Ammon's horn (tissue), 1 donor: ENCODE measurements at regions not wholly inside any gene's neighbourhood (a gene's known extent, or its start where the extent isn't known, plus 50 kb on each side); places are given as distances from the start of the nearest gene placed in this dataset.
A peak's percentile ranks its signal among the peaks of the same experiment; 100 is the strongest.

Experiments used
- DNase-seq: peaks from one replicate; pipeline ENCODE4 v3.0.0-alpha.2; 2016; ENCODE audit warnings: low spot score

- DNase-seq, result no peak
Observed at GRCh38 chr10:118175148-118175547, 128.4 kb upstream of the RAB11FIP2 start.

DNA sequence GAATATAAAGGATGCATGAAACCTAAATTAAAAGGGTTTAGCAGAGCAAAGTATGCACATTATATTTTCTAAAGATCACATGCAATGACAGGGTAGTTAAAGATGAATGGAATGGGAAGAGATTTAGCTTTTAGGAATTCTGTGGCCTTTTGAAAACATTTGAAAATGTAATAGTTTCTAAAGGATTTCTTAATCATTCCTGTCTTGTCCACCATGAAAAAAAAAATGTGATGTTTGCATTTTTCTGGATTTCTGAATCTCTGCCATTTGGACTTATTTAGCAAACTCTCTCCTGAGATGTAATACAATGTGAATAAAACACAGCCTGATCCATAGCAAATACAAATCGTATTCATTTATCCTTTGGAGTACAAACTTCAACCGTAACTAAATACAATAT is 126.6 kb upstream of the RAB11FIP2 start:
- DNase-seq, result no peak

- no peak for DNase-seq
Observed at GRCh38 chr10:118171861-118172260, 125.1 kb upstream of the RAB11FIP2 start.

GRCh38 chr10:118167056-118167700 is 120.4 kb upstream of the RAB11FIP2 start:
- no peak for DNase-seq

DNA sequence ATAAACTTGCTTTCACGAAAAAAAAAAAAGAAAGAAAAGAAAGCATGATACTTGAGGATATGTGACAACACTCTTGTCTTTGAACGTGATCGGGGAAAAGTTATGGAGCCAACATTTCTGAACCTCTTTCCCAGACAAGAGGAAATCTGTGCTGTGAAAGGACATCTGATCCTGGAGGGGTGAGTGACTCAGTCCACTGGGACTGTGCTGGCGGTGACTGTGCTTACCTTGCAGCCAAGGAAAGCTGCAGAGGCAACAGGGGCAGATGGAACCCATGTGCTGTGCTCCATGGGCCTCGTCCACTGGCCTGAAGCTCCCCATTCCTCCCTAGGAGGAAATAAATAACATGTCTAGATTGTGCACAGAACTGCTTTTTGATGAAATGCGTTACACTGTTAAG is 116.5 kb upstream of the RAB11FIP2 start:
- no peak for DNase-seq

- DNase-seq, result no peak
Observed at GRCh38 chr10:118161461-118162246, 114.9 kb upstream of the RAB11FIP2 start.

GRCh38 chr10:118153287-118153686 is 106.5 kb upstream of the RAB11FIP2 start:
- DNase-seq, result no peak

- DNase-seq, result no peak
Observed at GRCh38 chr10:118151461-118151860, 104.7 kb upstream of the RAB11FIP2 start.

GRCh38 chr10:118148247-118148646 is 101.5 kb upstream of the RAB11FIP2 start:
- no peak for DNase-seq

- DNase-seq, result no peak
Observed at GRCh38 chr10:118145256-118145655, 98.5 kb upstream of the RAB11FIP2 start.

GRCh38 chr10:118141471-118141870 is 94.7 kb upstream of the RAB11FIP2 start:
- no peak for DNase-seq

- no peak for DNase-seq
Observed at GRCh38 chr10:118139321-118139720, 92.6 kb upstream of the RAB11FIP2 start.

DNA sequence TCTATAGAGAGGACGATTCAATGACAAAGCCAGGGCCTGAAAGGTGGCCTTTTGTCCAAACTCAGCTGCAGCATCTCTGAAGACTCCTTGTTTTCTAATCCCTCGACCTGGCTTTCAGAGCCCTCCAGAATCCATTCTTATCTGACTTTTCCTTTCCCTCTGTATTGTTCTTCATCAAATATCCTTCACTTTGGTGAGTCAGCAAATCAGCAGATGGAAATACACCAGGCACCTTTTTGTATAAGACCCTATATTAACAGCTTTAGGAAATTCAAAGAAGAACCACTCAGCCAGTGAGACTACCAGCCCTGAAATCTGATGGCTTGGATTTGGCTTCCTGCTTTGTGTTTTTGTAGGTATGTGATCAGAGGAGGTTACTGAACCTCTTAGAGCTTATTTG is 81.9 kb upstream of the RAB11FIP2 start:
- no peak for DNase-seq

- DNase-seq, result no peak
Observed at GRCh38 chr10:118118716-118119115, 72.0 kb upstream of the RAB11FIP2 start.

DNA sequence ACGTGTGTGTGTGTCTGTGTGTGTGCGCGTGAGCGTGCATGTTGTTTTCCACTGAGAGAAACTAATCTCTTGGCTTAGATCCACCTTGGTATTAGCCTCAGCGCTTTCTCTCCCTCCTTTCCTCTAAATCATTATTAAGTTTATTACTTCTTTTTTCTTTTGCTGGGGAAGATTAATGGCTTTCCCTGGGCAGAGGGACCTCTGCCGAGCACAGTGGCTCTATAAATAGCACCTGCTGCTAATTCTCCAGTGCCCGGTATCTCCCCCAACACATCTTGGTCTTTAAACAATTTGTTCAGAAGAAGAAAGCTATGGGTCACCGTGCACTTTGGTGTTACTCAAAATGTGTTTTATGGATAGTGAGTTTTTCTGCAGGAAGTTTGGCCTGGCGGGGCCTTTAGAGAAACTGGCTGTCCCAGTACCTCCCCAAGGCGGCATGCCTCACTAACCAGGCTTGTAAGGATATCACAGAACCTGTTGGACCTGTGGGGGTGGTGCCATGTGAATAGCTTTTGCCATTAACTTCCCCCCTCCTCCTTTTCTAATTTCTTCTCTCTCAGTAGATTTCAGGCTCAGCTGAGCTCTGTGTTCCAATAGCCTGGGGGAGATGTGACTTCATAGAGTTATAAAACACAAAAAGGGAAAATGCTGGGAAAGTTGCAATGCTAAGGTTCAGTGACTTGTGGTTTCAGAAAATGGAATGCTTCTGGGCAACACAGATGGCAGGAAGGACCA is 70.1 kb upstream of the RAB11FIP2 start:
- no peak for DNase-seq

DNA sequence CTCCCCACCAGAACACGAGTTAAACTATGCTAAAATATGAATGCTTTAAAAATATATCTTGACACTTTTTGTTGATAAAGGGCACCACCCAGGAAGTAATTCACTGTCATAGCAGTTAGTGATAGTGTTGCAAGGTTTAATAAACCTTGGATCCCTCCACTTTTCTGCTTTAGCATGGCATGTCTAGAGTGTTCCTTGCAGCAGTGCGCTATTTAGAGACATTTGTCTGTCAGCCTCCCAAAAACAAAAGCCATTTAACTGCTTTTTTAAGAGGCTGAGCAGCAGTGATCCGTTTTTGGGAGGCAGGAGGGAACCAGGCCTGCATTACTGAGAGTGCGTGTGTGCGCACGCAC is 69.6 kb upstream of the RAB11FIP2 start:
- DNase-seq, result no peak

GRCh38 chr10:118115701-118116100 is 69.0 kb upstream of the RAB11FIP2 start:
- peak; percentile 18 for DNase-seq

GRCh38 chr10:118114992-118115391 is 68.3 kb upstream of the RAB11FIP2 start:
- DNase-seq, result no peak

DNA sequence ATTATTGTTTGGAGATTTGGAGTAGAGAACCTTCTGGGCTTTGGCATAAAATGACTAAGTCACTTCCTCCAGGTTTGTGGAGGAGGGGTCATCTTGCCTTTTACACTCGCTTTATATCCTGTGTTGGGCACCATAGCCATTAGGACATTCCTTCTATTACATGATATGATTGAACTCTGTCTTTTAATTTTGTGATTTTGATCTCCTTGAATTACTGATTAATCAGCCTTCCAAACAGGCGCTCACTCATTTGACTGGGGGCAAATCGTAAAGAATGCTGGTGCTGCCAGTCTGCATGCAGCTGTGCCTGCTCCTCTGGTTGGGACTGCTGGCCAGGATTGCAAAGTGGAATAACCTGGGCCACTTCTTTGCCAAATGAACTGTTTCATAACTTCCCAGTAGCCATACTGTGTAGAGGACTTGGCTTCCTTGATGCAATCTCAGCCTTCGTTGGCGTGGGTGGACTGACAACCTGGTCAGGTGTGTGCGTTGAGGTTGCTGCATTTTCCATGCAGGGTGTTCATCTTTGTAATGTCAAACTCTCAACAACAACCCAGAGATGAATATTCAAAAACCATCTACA is 65.9 kb upstream of the RAB11FIP2 start:
- no peak for DNase-seq

GRCh38 chr10:118110750-118111149 is 64.0 kb upstream of the RAB11FIP2 start:
- DNase-seq, result no peak

- peak; percentile 16 for DNase-seq
Observed at GRCh38 chr10:118108194-118109026, 61.7 kb upstream of the RAB11FIP2 start.

DNA sequence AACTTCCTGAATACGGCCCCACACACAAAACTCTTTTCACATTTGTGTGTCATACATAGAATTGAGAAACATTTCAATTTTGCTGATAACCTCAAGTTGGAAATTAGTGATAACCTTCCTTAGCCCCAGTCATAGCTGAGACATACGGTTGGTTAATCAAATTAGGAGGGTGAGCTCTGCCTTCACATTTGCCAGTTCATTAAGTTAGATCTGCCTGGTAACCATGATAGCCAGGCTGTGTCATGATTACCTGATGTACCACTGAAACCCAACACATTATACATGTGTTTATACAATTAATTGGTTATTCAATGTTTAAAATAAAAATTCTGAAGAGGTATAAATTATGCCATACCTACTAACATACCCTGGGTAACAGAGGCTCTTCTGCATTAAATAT is 60.8 kb upstream of the RAB11FIP2 start:
- no peak for DNase-seq
